A673 (cell line): ENCODE measurements at regions not wholly inside any gene's neighbourhood (a gene's known extent, or its start where the extent isn't known, plus 50 kb on each side); places are given as distances from the start of the nearest gene placed in this dataset.

Experiments used
- EZH2 ChIP-seq: fragments of 200-600 bp; sonication (generic); IDR thresholded peaks from 2 replicates; pipeline ENCODE4 v1.6.1; 2017; ENCODE audit warnings: borderline replicate concordance, low read depth, mild to moderate bottlenecking, mixed read lengths, antibody characterized with exemption, low read length; ENCODE audit not compliant: poor library complexity, severe bottlenecking
- TF ChIP-seq, protein P1 (sequence below): fragments of 300-800, 200-600 bp; sonication (generic); conservative IDR thresholded peaks from 2 replicates; pipeline ENCODE4 v1.5.1; 2017; ENCODE audit warnings: low read depth, mild to moderate bottlenecking, antibody characterized with exemption, low read length, moderate library complexity, mixed read lengths

GRCh38 chr20:11041396-11041795, 367.6 kb upstream of the JAG1 start:
- TF ChIP-seq, protein P1, sequence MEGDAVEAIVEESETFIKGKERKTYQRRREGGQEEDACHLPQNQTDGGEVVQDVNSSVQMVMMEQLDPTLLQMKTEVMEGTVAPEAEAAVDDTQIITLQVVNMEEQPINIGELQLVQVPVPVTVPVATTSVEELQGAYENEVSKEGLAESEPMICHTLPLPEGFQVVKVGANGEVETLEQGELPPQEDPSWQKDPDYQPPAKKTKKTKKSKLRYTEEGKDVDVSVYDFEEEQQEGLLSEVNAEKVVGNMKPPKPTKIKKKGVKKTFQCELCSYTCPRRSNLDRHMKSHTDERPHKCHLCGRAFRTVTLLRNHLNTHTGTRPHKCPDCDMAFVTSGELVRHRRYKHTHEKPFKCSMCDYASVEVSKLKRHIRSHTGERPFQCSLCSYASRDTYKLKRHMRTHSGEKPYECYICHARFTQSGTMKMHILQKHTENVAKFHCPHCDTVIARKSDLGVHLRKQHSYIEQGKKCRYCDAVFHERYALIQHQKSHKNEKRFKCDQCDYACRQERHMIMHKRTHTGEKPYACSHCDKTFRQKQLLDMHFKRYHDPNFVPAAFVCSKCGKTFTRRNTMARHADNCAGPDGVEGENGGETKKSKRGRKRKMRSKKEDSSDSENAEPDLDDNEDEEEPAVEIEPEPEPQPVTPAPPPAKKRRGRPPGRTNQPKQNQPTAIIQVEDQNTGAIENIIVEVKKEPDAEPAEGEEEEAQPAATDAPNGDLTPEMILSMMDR, result no peak
- TF ChIP-seq EZH2, result no peak
